H9 (cell line): ENCODE measurements at regions not wholly inside any gene's neighbourhood (a gene's known extent, or its start where the extent isn't known, plus 50 kb on each side); places are given as distances from the start of the nearest gene placed in this dataset.

Experiments used
- DNase-seq: peaks from one replicate; pipeline ENCODE4 v3.0.0-alpha.2; 2017
- H2AFZ ChIP-seq: one replicate; pipeline ENCODE4 v1.6.1; 2013; ENCODE audit warnings: mild to moderate bottlenecking, low read length, control low read depth, moderate library complexity
- H2AK5ac ChIP-seq: 2 replicates; pipeline ENCODE4 v1.6.1; 2013; ENCODE audit warnings: low read length, control low read depth, mixed read lengths; ENCODE audit not compliant: insufficient read length
- H2BK120ac ChIP-seq: one replicate; pipeline ENCODE4 v1.6.1; 2013; ENCODE audit warnings: low read depth, mild to moderate bottlenecking, low read length, control low read depth, inconsistent platforms; ENCODE audit not compliant: poor library complexity, severe bottlenecking
- H2BK12ac ChIP-seq: 2 replicates; pipeline ENCODE4 v1.6.1; 2013; ENCODE audit warnings: low read length, control low read depth, mixed read lengths, low read depth; ENCODE audit not compliant: insufficient read length
- H2BK15ac ChIP-seq: 2 replicates; pipeline ENCODE4 v1.6.1; 2013; ENCODE audit warnings: low read depth, low read length, control low read depth
- H2BK20ac ChIP-seq: one replicate; pipeline ENCODE4 v1.6.1; 2013; ENCODE audit warnings: low read depth, mild to moderate bottlenecking, low read length, control low read depth, inconsistent platforms; ENCODE audit not compliant: poor library complexity, severe bottlenecking
- H2BK5ac ChIP-seq: 2 replicates; pipeline ENCODE4 v1.6.1; 2013; ENCODE audit warnings: low read length, control low read depth, mixed read lengths; ENCODE audit not compliant: insufficient read length
- H3K14ac ChIP-seq: 2 replicates; pipeline ENCODE4 v1.6.1; 2013; ENCODE audit warnings: low read length, control low read depth; ENCODE audit not compliant: insufficient read depth
- H3K18ac ChIP-seq: 2 replicates; pipeline ENCODE4 v1.6.1; 2013; ENCODE audit warnings: low read depth, mild to moderate bottlenecking, mixed read lengths, low read length, control low read depth; ENCODE audit not compliant: insufficient read length
- H3K23ac ChIP-seq: 2 replicates; pipeline ENCODE4 v1.6.1; 2013; ENCODE audit warnings: low read length, control low read depth, mixed read lengths, low read depth; ENCODE audit not compliant: insufficient read length
- H3K23me2 ChIP-seq: 2 replicates; pipeline ENCODE4 v1.6.1; 2013; ENCODE audit warnings: low read depth, mild to moderate bottlenecking, mixed read lengths, low read length, control low read depth; ENCODE audit not compliant: insufficient read length, poor library complexity, severe bottlenecking
- H3K27ac ChIP-seq: 2 replicates; pipeline ENCODE4 v1.5.1; 2013; ENCODE audit warnings: low read length, control low read depth, mixed read lengths, low read depth; ENCODE audit not compliant: insufficient read length
- H3K27me3 ChIP-seq: 2 replicates; pipeline ENCODE4 v1.6.1; 2013; ENCODE audit warnings: low read length, control low read depth, inconsistent platforms; ENCODE audit not compliant: insufficient read depth
- H3K4ac ChIP-seq: 2 replicates; pipeline ENCODE4 v1.6.1; 2013; ENCODE audit warnings: low read depth, mild to moderate bottlenecking, control low read depth, inconsistent platforms, low read length, moderate library complexity
- H3K4me1 ChIP-seq: 2 replicates; pipeline ENCODE4 v1.6.1; 2013; ENCODE audit warnings: low read length, control low read depth, inconsistent platforms; ENCODE audit not compliant: insufficient read depth
- H3K4me2 ChIP-seq: 2 replicates; pipeline ENCODE4 v1.6.1; 2013; ENCODE audit warnings: low read length, control low read depth, mixed read lengths; ENCODE audit not compliant: insufficient read length, insufficient read depth
- H3K56ac ChIP-seq: 2 replicates; pipeline ENCODE4 v1.6.1; 2013; ENCODE audit warnings: low read depth, mild to moderate bottlenecking, mixed read lengths, low read length, control low read depth; ENCODE audit not compliant: insufficient read length
- H3K79me1 ChIP-seq: 2 replicates; pipeline ENCODE4 v1.6.1; 2013; ENCODE audit warnings: low read depth, mild to moderate bottlenecking, moderate library complexity, low read length, control low read depth, inconsistent platforms; ENCODE audit not compliant: insufficient read depth, poor library complexity, severe bottlenecking
- H3K79me2 ChIP-seq: 2 replicates; pipeline ENCODE4 v1.6.1; 2013; ENCODE audit warnings: low read length, control low read depth, inconsistent platforms; ENCODE audit not compliant: insufficient read depth
- H3K9ac ChIP-seq: 2 replicates; pipeline ENCODE4 v1.6.1; 2013; ENCODE audit warnings: low read length, control low read depth, mixed read lengths; ENCODE audit not compliant: insufficient read length; ENCODE audit errors: extremely low read depth
- H3K9me3 ChIP-seq: one replicate; pipeline ENCODE4 v1.6.1; 2013; ENCODE audit warnings: low read depth, low read length, inconsistent platforms; ENCODE audit not compliant: control insufficient read depth
- H3T11ph ChIP-seq: one replicate; pipeline ENCODE4 v1.6.1; 2013; ENCODE audit warnings: mild to moderate bottlenecking, low read length, control low read depth, inconsistent platforms
- H4K20me1 ChIP-seq: one replicate; pipeline ENCODE4 v1.6.1; 2013; ENCODE audit not compliant: control insufficient read depth, insufficient read length, insufficient read depth
- H4K5ac ChIP-seq: 2 replicates; pipeline ENCODE4 v1.6.1; 2013; ENCODE audit warnings: low read depth, mild to moderate bottlenecking, mixed read lengths, low read length, control low read depth; ENCODE audit not compliant: insufficient read length
- H4K8ac ChIP-seq: replicated peaks from 2 replicates; pipeline ENCODE4 v1.6.1; 2013; ENCODE audit warnings: low read length, control low read depth, mixed read lengths, low read depth; ENCODE audit not compliant: insufficient read length
- H4K91ac ChIP-seq: 2 replicates; pipeline ENCODE4 v1.6.1; 2013; ENCODE audit warnings: low read depth, mild to moderate bottlenecking, moderate library complexity, mixed read lengths, low read length, control low read depth; ENCODE audit not compliant: insufficient read length
- H3K27ac Mint-ChIP-seq, 3 experiments: 2 replicates in 2 of 3; 3 replicates in 1 of 3; pipeline ENCODE4 v1.8.0; 2020 to 2021; ENCODE audit warnings: mixed read lengths in 3 of 3, mild to moderate bottlenecking in 1 of 3, moderate library complexity in 1 of 3
- H3K27me3 Mint-ChIP-seq: 2 replicates; pipeline ENCODE4 v1.8.0; 2021; ENCODE audit warnings: low read depth, mild to moderate bottlenecking, moderate library complexity, mixed read lengths
- H3K36me3 Mint-ChIP-seq, 3 experiments: 2 replicates in 2 of 3; 3 replicates in 1 of 3; pipeline ENCODE4 v1.8.0; 2020 to 2021; ENCODE audit warnings: low read depth in 3 of 3, mixed read lengths in 3 of 3; ENCODE audit not compliant: insufficient read depth in 1 of 3
- H3K4me1 Mint-ChIP-seq, 2 experiments: 2 replicates each; pipeline ENCODE4 v1.8.0; 2020; ENCODE audit warnings: mixed read lengths in 2 of 2
- H3K4me3 Mint-ChIP-seq, 2 experiments: 2 replicates in 1 of 2; 3 replicates in 1 of 2; pipeline ENCODE4 v1.8.0; 2020 to 2021; ENCODE audit warnings: mild to moderate bottlenecking in 2 of 2, mixed read lengths in 2 of 2, moderate library complexity in 1 of 2
- H3K9me3 Mint-ChIP-seq, 2 experiments: 2 replicates in 1 of 2; 3 replicates in 1 of 2; pipeline ENCODE4 v1.8.0; 2020; ENCODE audit warnings: mild to moderate bottlenecking in 2 of 2, mixed read lengths in 2 of 2, moderate library complexity in 1 of 2
- CTCF ChIP-seq: fragments of 200-600 bp; sonication (generic); conservative IDR thresholded peaks from 3 replicates; pipeline ENCODE4 v1.8.0; 2021; ENCODE audit warnings: antibody characterized with exemption, mild to moderate bottlenecking

DNA sequence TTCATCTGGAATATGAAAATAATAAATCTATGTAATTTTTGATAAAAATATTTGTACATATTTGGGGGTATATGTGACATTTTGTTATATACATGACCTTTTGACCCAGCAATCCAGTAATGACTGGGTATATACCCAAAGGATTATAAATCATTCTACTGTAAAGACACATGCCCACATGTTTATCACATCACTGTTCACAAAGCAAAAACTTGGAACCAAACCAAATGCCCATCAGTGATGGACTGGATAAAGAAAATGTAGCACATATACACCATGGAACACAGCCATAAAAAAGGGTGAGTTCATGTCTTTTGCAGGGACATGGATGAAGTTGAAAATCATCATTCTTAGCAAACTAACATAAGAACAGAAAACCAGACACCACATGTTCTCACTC lies 472.1 kb upstream of the DDX18 start:
- Histone ChIP-seq H3K14ac (no peak overlapping the region), H2BK15ac (no peak overlapping the region), H3K4me2 (no peak overlapping the region), H2AK5ac (no peak overlapping the region), H4K91ac (no peak overlapping the region), H3K79me2 (no peaks in the 10 kb centered on the region), H3K23me2 (no peaks in the 10 kb centered on the region), H4K20me1 (no peaks in the 10 kb centered on the region), H3K79me1 (no peaks in the 10 kb centered on the region), H2BK20ac (no peak overlapping the region), H2BK120ac (no peak overlapping the region), H3K9me3 (no peaks in the 10 kb centered on the region), H4K5ac (no peak overlapping the region), H4K8ac (no peak overlapping the region), H3K27ac (no peak overlapping the region), H2BK12ac (no peak overlapping the region), H3K18ac (no peak overlapping the region), H2BK5ac (no peak overlapping the region), H3K4me1 (no peaks in the 10 kb centered on the region), H3T11ph (no peak overlapping the region), H3K23ac (no peak overlapping the region), H2AFZ (no peak overlapping the region), H3K27me3 (no peaks in the 10 kb centered on the region), H3K56ac (no peak overlapping the region), H3K4ac (no peak overlapping the region), H3K9ac (no peak overlapping the region)
- H3K27me3 Mint-ChIP-seq: no peaks in the 10 kb centered on the region
- no peaks in the 10 kb centered on the region for H3K9me3 Mint-ChIP-seq
- peaks cover 0 to 2% (median 0%) of the 10 kb centered on the region in 3 experiments; a peak in 1 of 7 replicates for H3K36me3 Mint-ChIP-seq
- no peak for TF ChIP-seq CTCF
- H3K27ac Mint-ChIP-seq: no peak overlapping the region
- no peaks in the 10 kb centered on the region for H3K4me1 Mint-ChIP-seq
- H3K4me3 Mint-ChIP-seq: no peak overlapping the region
- DNase-seq: no peak
